HG03064 (cell line): ENCODE measurements at regions not wholly inside any gene's neighbourhood (a gene's known extent, or its start where the extent isn't known, plus 50 kb on each side); places are given as distances from the start of the nearest gene placed in this dataset.
"Not testable (repeated sequence)": the region's sequence is repeated elsewhere in the genome, so short reads cannot be mapped to it uniquely, and the experiment has no call there.

ENCODE experiments used
- ATAC-seq: cut with Tn5 transposase; IDR thresholded peaks from one replicate; pipeline ENCODE4 v1.9.1; 2021; ENCODE audit warnings: low read depth; ENCODE audit not compliant: unreplicated experiment

DNA sequence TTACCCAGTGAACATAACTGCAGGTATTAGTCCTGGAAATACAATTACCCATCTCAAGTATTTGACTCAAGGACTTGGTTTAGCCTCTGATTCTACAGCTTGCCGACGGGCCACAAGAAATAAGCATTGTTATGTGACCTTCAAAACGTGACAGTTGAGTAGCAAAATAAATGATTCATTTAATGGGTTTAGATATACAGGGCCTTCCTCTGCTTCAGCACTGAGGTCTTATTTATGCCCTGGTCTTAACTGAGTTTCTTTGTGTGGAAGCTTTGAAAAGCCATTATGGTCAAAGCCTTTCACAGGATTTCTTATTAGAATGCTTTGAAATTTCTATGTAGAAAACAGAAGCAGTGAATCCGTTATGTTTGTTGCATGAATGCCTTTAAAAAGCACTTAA lies 899.2 kb upstream of the API5 start:
- ATAC-seq, result no peak

DNA sequence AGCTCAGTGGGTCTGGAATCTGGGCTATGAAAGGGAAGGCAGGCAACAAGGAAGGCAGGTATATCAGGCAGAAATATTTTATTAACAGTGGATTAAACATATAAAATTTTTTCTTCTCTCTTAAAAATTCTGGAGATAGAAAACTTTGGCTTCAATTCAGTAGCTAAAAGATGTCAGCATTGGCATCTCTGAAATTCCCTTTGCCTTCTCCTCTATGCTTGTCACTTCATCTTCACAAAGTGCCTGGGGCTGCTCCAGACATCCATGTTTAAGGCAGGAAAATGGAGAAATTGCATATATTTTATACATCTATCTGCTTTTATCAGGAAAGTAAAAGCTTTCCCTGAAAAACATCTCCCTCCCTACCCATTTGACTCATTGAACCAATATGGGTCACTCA lies 894.1 kb upstream of the API5 start:
- ATAC-seq, result no peak

DNA sequence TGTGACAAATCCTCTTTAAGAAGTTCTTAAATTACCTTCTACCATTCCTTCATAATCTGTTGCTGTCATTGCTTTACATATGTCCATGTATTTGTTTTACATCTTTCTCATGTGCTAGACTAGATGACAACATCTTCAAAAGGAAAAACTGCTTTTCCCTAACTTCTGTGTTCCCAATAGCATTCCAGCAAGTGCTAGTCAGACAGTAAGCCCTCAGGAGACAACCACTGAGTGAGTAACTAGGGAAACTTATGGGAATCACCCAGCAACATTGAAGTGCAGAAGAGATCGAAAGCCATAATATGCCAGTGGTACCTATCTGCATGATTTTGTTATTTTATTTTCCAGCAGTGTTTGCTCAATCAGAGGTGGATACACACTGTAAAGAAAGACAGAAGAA lies 889.7 kb upstream of the API5 start:
- ATAC-seq, result no peak

DNA sequence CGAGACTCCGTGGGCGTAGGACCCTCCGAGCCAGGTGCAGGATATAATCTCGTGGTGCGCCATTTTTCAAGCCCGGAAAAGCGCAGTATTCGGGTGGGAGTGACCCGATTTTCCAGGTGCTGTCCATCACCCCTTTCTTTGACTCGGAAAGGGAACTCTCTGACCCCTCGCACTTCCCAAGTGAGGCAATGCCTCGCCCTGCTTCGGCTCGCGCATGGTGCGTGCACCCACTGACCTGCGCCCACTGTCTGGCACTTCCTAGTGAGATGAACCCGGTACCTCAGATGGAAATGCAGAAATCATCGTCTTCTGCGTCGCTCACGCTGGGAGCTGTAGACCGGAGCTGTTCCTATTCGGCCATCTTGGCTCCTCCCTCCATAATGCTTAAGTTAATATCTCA lies 876.9 kb upstream of the API5 start:
- not testable (repeated sequence) for ATAC-seq

DNA sequence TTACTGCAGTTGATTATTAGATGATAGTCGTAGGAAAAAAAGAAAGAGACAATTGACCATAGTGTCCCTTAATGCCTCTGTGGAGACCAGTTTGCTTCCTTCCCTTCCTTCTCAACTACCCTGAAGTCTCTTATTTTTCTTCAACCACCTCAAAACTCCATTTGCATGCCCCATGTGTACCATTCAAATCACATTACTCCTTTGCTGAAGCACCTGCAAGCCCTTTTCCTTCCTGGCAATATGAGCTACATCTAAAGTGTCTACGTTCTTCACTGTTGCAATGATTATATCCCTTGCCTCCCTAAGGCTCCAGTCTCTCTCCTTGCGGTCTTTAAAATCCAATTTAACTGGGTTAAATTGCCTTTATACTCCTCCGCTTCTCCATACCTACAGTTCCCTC lies 867.4 kb upstream of the API5 start:
- no peak for ATAC-seq

DNA sequence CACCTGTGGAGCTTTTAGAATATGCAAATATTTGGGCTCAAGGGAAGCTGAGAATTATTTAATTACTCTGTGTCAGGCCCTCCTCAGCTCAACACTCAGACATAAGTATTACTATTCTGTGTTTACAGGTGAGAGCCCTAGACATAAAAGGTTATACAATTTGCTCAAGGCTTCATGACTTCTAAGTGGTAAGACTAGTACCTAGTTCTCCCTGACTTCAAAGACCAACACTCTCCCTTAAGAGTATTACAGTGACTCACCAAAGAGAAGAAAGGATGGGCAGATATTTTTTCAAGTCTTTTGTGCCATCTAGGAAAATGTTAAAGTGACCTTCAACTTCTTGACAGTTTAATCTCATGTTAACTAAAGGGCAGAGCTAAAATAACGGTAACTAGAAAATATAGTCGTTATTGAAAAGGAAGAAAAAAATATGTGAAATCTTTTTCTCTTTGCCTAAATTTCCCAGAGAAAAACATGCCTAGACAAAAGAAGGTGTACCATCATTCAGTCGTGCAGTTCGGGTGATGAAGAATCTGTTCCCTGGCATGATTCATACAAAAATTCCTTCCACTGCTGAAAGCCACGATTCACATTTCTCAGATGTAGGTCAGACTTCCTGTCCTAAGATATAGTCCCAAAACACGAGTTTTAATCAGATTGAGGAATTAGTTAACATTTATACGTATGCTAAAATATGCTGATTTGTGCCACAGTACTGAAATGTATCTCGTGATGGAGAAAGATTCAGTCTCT lies 849.1 kb upstream of the API5 start:
- no peak for ATAC-seq

DNA sequence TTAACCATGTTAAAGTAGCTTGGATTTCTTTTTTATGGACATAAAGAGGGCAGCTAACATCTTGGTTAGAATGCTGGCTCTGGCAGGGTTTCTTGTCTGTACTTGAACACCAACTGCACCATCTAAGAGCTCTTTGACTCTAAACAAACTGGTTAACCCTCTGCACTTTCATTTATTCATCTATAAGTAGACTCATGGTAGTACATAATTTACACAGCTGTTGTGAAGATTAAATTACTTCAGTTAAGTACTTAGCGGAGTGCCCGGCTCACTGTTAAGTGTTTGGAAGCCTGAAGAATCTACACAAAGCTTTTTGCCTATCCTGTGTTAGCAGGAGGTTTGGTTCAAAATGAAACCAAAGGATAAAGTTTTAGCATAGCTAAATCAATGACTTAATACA lies 846.2 kb upstream of the API5 start:
- no peak for ATAC-seq

DNA sequence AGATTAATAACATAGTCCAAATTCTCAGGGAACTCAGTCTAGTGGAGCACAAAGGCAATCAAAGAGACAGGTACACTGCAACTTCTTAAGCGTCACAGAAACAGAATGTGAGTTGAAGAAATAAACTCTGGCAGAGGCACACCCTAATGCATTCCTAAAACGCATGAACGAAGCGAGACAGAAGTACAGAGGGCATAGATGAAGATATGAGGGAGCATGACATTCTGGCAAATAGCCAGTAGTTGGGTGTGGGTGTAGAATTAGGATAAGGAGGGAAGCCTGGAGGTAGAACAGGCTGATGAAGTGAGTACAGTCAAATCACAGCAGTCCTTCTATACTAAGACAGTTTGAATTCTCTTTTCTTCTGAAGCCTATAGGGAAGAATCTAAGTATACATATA lies 838.7 kb upstream of the API5 start:
- ATAC-seq, result no peak

DNA sequence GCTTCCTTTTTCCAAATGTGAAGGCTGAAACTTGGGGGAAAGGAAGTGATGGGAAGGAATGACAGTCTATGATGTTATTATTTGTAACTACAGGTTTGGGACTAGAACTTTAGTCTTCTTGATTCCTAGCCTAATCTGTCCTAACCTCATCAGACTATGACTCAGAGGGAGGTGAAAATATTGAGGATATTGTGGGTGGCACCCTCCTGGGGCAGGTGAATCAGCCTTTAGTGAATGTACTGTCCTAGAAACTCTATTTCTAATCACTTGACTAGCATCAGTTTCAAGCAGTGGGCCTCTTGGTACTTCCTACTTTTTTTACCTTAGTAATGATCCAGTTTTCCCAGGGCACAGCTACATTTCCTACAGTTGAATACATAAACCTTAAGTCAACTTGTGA lies 829.0 kb upstream of the API5 start:
- no peak for ATAC-seq

DNA sequence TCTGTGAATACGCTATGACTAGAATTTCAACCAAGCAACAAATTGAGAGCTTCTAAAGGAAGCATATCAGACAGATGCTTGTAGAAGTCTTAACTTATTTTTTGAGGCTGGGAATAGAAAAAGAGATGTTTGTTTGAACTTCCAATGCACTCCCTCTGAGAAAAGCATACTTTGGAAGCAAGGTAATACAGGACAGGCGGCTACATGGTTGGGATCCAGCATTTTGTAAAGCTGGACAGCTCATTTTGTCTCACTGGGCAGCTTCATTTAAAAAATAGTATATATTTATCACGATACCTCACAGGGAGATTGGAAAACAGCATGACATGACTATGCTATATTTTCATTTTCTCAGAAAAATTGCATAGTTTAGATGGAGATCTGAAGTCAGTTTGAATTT lies 821.3 kb upstream of the API5 start:
- ATAC-seq, result no peak

DNA sequence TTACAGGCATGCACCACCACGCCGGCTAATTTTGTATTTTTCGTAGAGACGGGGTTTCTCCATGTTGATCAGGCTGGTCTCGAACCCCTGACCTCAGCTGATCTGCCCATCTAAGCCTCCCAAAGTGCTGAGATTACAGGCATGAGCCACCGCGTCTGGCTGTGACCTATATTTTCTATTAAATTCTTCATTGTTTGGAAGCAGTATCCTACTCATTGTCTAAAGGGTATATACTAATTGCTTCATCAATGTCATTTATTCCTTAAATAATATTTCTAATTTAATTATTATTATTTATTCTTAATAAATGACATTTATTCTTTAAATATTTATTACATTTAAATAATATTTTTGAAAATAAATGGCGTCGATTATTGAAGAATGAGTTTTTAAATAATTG lies 817.3 kb upstream of the API5 start:
- no peak for ATAC-seq

DNA sequence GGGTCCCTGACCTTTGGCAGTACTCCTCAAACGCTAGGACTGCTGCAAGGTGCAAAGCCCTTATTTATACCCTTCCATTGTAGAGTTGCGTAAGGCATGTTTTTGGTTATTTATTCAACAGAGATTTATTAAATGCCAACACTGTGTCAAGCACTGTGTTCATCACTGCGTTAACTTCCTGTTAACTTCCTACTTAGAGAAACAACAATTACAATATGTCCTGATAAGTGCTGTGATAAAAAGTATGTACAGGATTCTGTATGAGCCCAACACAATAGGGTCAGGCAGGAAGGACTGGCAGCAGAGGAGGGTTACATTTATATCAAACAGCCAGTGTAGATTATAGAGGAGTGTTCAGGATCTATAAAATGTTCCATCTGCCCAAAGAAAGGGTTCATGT lies 812.8 kb upstream of the API5 start:
- ATAC-seq, result no peak

DNA sequence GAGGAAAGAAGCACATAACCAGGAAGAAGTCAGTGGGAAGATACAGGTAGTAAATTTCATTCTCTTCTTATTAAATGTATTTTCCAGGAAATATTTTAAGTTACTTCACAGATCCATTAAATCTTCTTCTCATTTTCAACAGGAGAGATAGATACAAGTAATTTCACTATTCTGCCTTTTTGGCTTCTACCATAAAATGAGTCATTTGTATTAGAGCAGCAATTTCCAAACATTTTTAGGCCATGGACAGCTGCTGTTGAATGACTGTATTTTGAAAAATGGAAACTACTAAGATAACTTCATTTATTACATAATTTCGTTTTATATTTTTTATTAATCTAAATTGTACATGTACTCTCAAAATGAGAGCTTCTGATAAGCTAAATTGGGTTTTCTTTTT lies 809.6 kb upstream of the API5 start:
- ATAC-seq, result no peak

DNA sequence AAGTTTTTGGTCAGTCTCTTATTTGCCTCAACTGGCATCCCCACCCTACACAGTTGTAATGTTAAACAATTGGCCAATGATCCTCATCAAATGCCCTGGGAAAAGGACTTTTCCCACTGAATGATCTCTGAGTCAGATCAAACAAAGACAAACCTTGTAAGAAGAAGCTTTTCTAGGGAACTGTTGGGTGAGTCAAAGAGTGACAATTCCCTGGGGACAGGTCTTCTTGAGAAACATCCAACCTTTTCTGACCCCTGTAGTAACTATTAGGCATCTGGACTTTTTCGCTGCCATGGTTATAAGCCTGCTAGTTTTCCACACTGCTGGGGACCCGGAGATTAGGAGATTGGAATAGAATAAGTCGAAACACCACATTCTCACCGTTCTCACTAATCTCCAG lies 789.8 kb upstream of the API5 start:
- no peak for ATAC-seq

DNA sequence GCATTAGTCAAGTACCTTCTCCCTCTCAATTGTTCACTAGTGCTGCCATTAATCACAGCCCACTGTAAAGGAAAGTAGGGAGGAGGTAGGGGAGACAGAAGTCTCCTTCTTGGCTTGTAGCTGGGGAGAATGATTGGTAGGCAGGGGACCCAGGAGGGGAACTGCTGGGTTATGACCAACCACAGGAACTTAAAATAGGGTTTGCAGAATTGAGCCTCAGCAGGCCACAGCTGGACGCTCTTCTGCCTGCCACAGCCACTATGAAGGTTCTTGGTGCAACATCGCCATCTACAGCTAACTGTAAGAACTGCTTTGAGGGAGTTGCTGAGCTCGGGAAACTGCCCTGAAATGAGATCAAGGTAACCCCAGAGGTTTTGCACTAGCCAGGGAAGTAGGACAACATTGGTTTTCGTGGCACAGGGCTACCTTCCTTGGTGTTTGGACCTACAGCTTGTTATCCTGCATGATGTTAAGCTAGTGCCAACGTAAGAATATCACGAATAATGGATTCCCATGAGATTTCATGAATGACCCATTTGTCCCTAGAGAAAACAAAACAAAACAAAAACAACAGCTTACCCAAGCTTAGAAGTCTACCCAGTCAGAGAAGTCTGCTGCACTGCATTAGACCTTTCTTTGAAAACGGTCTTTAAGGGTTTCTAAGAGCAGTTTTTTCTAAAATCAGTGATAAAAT lies 787.1 kb upstream of the API5 start:
- ATAC-seq, result peak; percentile 90

DNA sequence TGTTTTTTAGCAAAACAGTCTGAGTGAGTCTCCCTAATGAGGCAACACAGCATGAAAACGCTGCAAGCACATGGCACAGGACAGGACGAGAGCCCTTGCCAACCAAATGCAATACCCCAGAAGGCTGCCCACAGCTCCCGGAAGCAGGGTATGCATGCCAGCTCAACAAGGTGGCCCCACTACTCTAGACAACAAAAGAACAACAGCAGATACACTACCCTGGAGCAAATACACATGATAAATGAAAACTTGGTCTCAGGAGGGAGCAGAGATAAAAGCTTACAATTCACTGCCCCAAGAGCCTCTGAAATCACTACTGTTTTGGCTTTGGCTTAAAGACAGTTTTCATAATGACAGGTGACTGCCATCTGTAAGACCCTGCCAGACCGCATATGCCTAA lies 785.4 kb upstream of the API5 start:
- ATAC-seq, result no peak

DNA sequence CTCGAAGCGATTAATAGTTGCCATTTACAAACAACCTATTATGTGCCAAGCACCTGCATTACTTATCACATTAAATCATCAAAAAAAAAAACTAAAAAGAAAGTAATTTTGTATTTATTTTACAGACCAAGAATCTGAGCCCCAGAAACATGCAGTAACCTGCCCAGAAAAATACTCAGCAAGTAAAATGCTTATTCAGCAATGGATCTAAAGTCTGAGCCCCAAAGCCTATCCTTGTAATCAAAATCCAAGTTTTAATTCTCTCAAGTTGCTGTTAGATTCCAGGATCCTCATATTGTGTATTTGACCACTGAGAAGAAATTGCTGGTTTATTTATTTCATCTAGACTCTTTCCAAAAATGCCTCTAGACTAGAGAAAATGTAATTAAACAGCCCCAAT lies 783.3 kb upstream of the API5 start:
- ATAC-seq, result no peak

DNA sequence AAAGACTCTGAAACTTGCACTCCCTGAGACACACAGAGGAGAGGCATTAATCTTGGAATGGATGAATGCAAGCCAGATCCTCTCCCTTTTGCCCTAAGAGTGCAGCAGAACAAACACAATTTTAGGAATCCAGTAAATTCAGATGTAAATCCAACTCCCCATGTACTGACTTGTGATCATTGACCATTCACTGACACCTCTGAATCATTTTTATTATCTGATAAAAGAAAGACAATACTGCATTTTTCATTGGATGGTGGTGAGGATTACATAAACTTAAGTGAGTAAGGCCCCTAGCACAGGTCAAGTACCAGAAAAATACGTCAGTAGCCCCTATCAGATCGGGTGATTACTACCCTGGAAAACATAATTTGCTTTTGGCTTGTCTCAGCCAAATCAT lies 782.9 kb upstream of the API5 start:
- ATAC-seq, result no peak

DNA sequence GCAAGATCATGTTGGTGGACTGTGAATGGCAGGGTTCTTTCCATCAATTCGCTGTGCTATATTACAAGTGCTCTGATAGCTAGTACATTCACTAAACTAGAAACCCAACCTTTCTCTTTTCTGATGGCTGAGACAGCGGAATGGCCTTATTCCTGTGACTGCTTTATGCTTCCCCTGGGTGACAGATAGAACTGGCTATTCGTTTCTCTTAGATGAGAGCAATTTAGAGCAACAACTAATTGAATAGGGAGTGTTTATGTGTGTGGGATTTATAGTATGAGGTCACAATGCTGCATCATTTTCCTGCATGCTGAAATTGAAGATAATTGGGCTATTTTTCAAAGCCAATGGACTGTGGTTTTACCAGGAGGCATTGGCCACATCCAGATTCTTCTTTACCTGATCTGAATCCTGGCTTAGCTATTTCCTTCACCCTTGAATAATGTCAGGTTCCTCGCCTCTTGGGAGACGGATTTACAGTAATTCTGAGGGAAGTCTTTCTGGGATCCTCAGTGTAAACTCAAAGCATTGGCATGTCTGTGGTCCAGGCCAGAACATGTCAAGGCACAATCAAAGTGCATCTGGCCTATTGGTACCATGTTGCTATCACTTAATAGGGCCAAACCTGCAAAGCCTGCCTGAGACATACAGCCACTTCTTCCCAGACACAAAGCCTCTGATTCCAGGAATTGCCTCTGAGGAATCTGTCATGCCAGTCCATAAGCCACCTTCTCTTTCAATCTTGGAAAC lies 775.0 kb upstream of the API5 start:
- no peak for ATAC-seq

DNA sequence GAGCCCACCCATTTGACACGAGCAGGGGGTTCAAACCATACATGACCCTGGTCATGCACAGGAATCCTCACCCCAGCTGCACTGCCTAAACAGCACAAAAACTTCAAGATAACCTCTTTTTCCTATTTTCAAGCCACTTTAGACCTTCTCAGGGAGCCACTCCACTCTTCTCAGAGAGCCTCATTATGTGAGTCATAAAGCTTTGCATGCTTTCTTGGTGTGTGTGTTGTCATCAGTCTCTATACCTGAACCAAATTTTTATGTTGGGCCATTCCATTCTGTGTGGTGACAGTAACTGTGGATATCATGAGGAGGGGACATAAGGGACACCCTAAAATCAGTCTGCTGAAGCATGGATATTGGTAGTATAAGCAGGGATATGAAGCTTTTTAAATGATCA lies 769.5 kb upstream of the API5 start:
- no peak for ATAC-seq

DNA sequence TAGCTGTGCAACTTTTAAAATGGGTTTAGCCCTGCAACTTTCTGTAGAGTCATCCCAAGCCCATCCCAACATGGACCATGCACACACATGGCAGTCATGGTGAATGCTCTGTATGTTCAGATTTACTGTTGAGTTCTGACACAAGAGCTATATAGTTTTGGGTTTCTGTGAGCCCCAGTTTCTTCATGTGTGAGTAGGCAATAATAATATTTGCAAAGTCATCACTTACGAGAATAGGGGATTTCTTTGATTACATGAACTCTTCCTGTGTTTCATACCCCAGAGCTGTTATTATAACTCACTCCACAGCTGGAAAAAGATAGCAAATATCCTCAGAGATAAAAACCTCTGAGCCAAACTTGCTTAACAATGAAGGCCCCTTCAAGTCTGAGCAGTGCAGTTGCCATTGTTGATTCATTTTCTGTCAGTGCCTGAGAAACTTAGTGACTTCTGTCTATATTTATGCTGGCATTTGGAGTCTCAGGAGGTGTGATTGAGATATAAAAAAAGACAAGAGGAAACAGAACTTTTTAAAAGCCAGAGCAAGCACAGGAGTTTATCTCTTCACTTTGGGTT lies 767.9 kb upstream of the API5 start:
- ATAC-seq, result no peak
